ENCODE measurements at regions not wholly inside any gene's neighbourhood (a gene's known extent, or its start where the extent isn't known, plus 50 kb on each side); places are given as distances from the start of the nearest gene placed in this dataset.

DNA sequence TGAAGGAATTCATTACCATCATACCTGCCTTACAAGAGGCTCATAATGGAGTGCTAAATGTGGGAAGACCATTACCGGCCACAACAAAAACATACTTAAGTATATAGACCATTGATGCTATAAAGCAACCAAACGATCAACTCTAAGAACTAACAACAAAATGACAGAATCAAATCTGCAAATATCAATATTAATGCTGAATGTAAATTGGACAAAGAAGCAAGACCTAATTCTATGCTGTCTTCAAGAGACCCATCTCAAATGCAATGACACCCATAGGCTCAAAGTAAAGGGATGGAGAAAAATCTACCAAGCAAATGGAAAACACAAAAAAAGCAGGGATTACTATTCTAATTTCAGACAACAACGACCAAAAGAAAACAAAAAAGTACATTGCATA, 52.3 kb upstream of the GPC6 start:
- Histone ChIP-seq H3F3A (ENCODE audit: insufficient read depth, low read length, poor library complexity, severe bottlenecking) (no peaks in the 10 kb centered on the region), H2AFZ (ENCODE audit: low read depth, low read length) (no peak overlapping the region), H3K4me3 (ENCODE audit: low read length) (no peak overlapping the region), H3K4me2 (ENCODE audit: low read length) (no peak overlapping the region), H3K9me2 (ENCODE audit: insufficient read depth, low read length) (no peaks in the 10 kb centered on the region), H3K36me3 (ENCODE audit: insufficient read depth, low read length) (no peaks in the 10 kb centered on the region), H3K27ac (ENCODE audit: low read length) (no peak overlapping the region), H4K20me1 (ENCODE audit: insufficient read depth) (no peaks in the 10 kb centered on the region), H3K79me2 (replicated peaks; ENCODE audit: insufficient read depth, low read length) (no peaks in the 10 kb centered on the region), H3K27me3 (ENCODE audit: insufficient read depth, low read depth, low read length) (no peaks in the 10 kb centered on the region), H3K9me3 (ENCODE audit: low read length) (no peaks in the 10 kb centered on the region), H3K9ac (ENCODE audit: low read length) (no peak overlapping the region)
- no peak for TF ChIP-seq TAF1 (IDR thresholded peaks at IDR 0.05; ENCODE audit: low read depth)
- TF ChIP-seq SMC3 (conservative IDR thresholded peaks at IDR 0.05; ENCODE audit: poor library complexity), result no peak
- TF ChIP-seq POLR2AphosphoS5 (IDR thresholded peaks at IDR 0.05), result no peak
- TF ChIP-seq, protein P1, sequence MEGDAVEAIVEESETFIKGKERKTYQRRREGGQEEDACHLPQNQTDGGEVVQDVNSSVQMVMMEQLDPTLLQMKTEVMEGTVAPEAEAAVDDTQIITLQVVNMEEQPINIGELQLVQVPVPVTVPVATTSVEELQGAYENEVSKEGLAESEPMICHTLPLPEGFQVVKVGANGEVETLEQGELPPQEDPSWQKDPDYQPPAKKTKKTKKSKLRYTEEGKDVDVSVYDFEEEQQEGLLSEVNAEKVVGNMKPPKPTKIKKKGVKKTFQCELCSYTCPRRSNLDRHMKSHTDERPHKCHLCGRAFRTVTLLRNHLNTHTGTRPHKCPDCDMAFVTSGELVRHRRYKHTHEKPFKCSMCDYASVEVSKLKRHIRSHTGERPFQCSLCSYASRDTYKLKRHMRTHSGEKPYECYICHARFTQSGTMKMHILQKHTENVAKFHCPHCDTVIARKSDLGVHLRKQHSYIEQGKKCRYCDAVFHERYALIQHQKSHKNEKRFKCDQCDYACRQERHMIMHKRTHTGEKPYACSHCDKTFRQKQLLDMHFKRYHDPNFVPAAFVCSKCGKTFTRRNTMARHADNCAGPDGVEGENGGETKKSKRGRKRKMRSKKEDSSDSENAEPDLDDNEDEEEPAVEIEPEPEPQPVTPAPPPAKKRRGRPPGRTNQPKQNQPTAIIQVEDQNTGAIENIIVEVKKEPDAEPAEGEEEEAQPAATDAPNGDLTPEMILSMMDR (IDR thresholded peaks at IDR 0.05; ENCODE audit: poor library complexity, severe bottlenecking), result no peak
- TF ChIP-seq MXI1 (conservative IDR thresholded peaks at IDR 0.05; ENCODE audit: poor library complexity, severe bottlenecking), result no peak
- no peak for TF ChIP-seq RAD21 (conservative IDR thresholded peaks at IDR 0.05)
- TF ChIP-seq, protein P2, sequence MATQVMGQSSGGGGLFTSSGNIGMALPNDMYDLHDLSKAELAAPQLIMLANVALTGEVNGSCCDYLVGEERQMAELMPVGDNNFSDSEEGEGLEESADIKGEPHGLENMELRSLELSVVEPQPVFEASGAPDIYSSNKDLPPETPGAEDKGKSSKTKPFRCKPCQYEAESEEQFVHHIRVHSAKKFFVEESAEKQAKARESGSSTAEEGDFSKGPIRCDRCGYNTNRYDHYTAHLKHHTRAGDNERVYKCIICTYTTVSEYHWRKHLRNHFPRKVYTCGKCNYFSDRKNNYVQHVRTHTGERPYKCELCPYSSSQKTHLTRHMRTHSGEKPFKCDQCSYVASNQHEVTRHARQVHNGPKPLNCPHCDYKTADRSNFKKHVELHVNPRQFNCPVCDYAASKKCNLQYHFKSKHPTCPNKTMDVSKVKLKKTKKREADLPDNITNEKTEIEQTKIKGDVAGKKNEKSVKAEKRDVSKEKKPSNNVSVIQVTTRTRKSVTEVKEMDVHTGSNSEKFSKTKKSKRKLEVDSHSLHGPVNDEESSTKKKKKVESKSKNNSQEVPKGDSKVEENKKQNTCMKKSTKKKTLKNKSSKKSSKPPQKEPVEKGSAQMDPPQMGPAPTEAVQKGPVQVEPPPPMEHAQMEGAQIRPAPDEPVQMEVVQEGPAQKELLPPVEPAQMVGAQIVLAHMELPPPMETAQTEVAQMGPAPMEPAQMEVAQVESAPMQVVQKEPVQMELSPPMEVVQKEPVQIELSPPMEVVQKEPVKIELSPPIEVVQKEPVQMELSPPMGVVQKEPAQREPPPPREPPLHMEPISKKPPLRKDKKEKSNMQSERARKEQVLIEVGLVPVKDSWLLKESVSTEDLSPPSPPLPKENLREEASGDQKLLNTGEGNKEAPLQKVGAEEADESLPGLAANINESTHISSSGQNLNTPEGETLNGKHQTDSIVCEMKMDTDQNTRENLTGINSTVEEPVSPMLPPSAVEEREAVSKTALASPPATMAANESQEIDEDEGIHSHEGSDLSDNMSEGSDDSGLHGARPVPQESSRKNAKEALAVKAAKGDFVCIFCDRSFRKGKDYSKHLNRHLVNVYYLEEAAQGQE (IDR thresholded peaks at IDR 0.05; ENCODE audit: borderline replicate concordance), result no peak
